Left forelimb (tissue), 1 donor: ENCODE measurements at regions not wholly inside any gene's neighbourhood (a gene's known extent, or its start where the extent isn't known, plus 50 kb on each side); places are given as distances from the start of the nearest gene placed in this dataset.
A peak's percentile ranks its signal among the peaks of the same experiment; 100 is the strongest.

ENCODE experiments used
- DNase-seq: peaks from one replicate; pipeline ENCODE4 v3.0.0-alpha.2; 2018; ENCODE audit warnings: low spot score

- no peak for DNase-seq
Measured at GRCh38 chr17:34527908-34528470, 51.4 kb upstream of the TMEM132E start.

GRCh38 chr17:34527136-34527907 is 52.1 kb upstream of the TMEM132E start:
- DNase-seq, result peak; percentile 44

GRCh38 chr17:34525651-34526050 is 53.7 kb upstream of the TMEM132E start:
- peak; percentile 30 for DNase-seq

- no peak for DNase-seq
Measured at GRCh38 chr17:34521955-34522354, 57.4 kb upstream of the TMEM132E start.

GRCh38 chr17:34519282-34519681 is 60.1 kb upstream of the TMEM132E start:
- DNase-seq, result no peak

- DNase-seq, result no peak
Measured at GRCh38 chr17:34517406-34517805, 62.0 kb upstream of the TMEM132E start.

- no peak for DNase-seq
Measured at GRCh38 chr17:34511931-34512330, 67.5 kb upstream of the TMEM132E start.

- DNase-seq, result no peak
Measured at GRCh38 chr17:34511265-34511664, 68.1 kb upstream of the TMEM132E start.

GRCh38 chr17:34504814-34505484 is 74.4 kb upstream of the TMEM132E start:
- DNase-seq, result no peak

GRCh38 chr17:34503528-34504195 is 75.7 kb upstream of the TMEM132E start:
- no peak for DNase-seq

GRCh38 chr17:34502426-34502825 is 77.0 kb upstream of the TMEM132E start:
- DNase-seq, result no peak

GRCh38 chr17:34499576-34499975 is 79.8 kb upstream of the TMEM132E start:
- no peak for DNase-seq

- DNase-seq, result no peak
Measured at GRCh38 chr17:34493917-34494316, 85.5 kb upstream of the TMEM132E start.

GRCh38 chr17:34487626-34488025 is 91.8 kb upstream of the TMEM132E start:
- DNase-seq, result no peak

- DNase-seq, result no peak
Measured at GRCh38 chr17:34486761-34487160, 92.6 kb upstream of the TMEM132E start.

GRCh38 chr17:34485999-34486398 is 93.4 kb upstream of the TMEM132E start:
- no peak for DNase-seq

- DNase-seq, result no peak
Measured at GRCh38 chr17:34484193-34484733, 95.1 kb upstream of the TMEM132E start.

- no peak for DNase-seq
Measured at GRCh38 chr17:34482730-34483129, 96.7 kb upstream of the TMEM132E start.

GRCh38 chr17:34481779-34482178 is 97.6 kb upstream of the TMEM132E start:
- DNase-seq, result no peak

GRCh38 chr17:34479371-34479770 is 100.0 kb upstream of the TMEM132E start:
- no peak for DNase-seq

- no peak for DNase-seq
Measured at GRCh38 chr17:34478244-34478643, 101.1 kb upstream of the TMEM132E start.

GRCh38 chr17:34475296-34475695 is 104.1 kb upstream of the TMEM132E start:
- no peak for DNase-seq
